T follicular helper cell (primary cell): ENCODE measurements at regions not wholly inside any gene's neighbourhood (a gene's known extent, or its start where the extent isn't known, plus 50 kb on each side); places are given as distances from the start of the nearest gene placed in this dataset.
"Not testable (repeated sequence)": the region's sequence is repeated elsewhere in the genome, so short reads cannot be mapped to it uniquely, and the experiment has no call there.

ENCODE experiments used
- DNase-seq: peaks from one replicate; pipeline ENCODE4 v3.0.0-alpha.2; 2020; ENCODE audit warnings: low read depth

- no peak for DNase-seq
Observed at GRCh38 chr20:40893610-40894236, 134.9 kb upstream of the TOP1 start.

GRCh38 chr20:40894237-40894630 is 134.4 kb upstream of the TOP1 start:
- DNase-seq, result no peak

GRCh38 chr20:40895182-40895581 is 133.4 kb upstream of the TOP1 start:
- DNase-seq, result no peak

- no peak for DNase-seq
Observed at GRCh38 chr20:40896814-40897700, 131.6 kb upstream of the TOP1 start.

- no peak for DNase-seq
Observed at GRCh38 chr20:40899344-40899743, 129.3 kb upstream of the TOP1 start.

- DNase-seq, result no peak
Observed at GRCh38 chr20:40900666-40901215, 127.9 kb upstream of the TOP1 start.

- DNase-seq, result no peak
Observed at GRCh38 chr20:40902661-40903060, 126.0 kb upstream of the TOP1 start.

- DNase-seq, result no peak
Observed at GRCh38 chr20:40908309-40908708, 120.3 kb upstream of the TOP1 start.

GRCh38 chr20:40909489-40909888 is 119.1 kb upstream of the TOP1 start:
- DNase-seq, result not testable (repeated sequence)

GRCh38 chr20:40910436-40910835 is 118.2 kb upstream of the TOP1 start:
- DNase-seq, result not testable (repeated sequence)

GRCh38 chr20:40911152-40911551 is 117.5 kb upstream of the TOP1 start:
- DNase-seq, result not testable (repeated sequence)

- no peak for DNase-seq
Observed at GRCh38 chr20:40913224-40914185, 115.1 kb upstream of the TOP1 start.

- no peak for DNase-seq
Observed at GRCh38 chr20:40915756-40916155, 112.9 kb upstream of the TOP1 start.

- no peak for DNase-seq
Observed at GRCh38 chr20:40916276-40916675, 112.3 kb upstream of the TOP1 start.

- DNase-seq, result no peak
Observed at GRCh38 chr20:40920291-40920690, 108.3 kb upstream of the TOP1 start.

GRCh38 chr20:40922865-40923264 is 105.8 kb upstream of the TOP1 start:
- no peak for DNase-seq

- DNase-seq, result no peak
Observed at GRCh38 chr20:40925829-40926510, 102.7 kb upstream of the TOP1 start.

- DNase-seq, result no peak
Observed at GRCh38 chr20:40926928-40927327, 101.7 kb upstream of the TOP1 start.

- no peak for DNase-seq
Observed at GRCh38 chr20:40930561-40930960, 98.1 kb upstream of the TOP1 start.

- no peak for DNase-seq
Observed at GRCh38 chr20:40931410-40932044, 97.1 kb upstream of the TOP1 start.

- DNase-seq, result no peak
Observed at GRCh38 chr20:40932436-40932835, 96.2 kb upstream of the TOP1 start.
